HG03103 (cell line): ENCODE measurements at regions not wholly inside any gene's neighbourhood (a gene's known extent, or its start where the extent isn't known, plus 50 kb on each side); places are given as distances from the start of the nearest gene placed in this dataset.

Experiments
- ATAC-seq: cut with Tn5 transposase; IDR thresholded peaks from one replicate; pipeline ENCODE4 v1.9.1; 2021; ENCODE audit warnings: low read depth; ENCODE audit not compliant: unreplicated experiment

DNA sequence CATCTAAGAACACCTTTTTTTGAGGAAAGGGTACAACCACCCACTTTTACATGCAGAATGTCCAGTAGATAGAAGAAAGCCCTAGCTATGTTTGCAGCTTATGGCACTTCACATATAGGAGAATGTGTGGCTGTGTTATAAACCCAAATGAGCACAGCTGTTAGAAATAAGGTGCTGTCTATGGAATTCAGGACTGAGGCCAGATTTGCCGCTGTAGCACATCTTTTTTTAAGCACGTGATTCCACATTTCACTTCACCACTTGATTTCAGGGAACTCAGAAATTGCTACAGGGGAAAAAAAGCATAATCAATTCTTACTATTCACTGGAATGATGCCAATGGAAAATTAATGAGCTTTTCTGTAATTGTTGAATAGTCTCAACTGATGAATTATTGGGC is 147.2 kb upstream of the ADAMTS5 start:
- no peak for ATAC-seq

DNA sequence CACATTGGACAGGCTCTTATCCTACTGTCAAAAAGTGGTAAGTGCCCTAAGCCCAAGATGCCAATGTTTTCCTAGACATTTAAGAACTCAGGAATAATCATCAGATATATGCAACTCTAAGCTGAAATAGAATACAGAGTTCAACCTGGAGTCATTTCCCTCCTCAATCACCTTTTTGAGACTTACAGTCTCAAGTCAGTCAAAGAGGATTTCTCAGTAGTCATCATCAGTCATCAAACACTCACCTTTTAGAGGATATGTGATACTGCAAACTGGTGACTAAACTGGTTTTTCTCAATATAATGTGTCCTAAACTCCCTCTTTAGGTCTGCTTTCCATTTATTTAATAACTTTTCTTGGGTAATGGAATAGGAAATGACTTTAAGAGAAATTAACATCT is 145.3 kb upstream of the ADAMTS5 start:
- ATAC-seq = no peak

DNA sequence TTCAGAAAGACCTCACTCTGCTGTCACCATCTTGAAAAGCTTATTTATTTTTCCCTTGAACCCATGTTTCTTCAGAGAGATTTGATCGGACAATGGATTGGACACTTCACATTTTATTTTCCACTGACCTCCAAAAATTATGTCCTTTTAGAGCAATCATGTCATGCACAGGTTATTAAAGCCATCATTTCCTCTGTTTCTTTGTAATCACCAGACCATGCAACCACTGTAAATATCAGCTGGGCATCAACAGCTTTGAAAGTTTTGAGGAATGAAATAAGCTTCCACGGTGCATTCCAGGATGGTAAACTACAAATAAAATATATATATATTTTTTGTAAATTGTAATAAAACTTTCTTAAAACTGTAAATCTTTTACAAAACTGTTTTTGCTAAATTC is 144.1 kb upstream of the ADAMTS5 start:
- no peak for ATAC-seq

DNA sequence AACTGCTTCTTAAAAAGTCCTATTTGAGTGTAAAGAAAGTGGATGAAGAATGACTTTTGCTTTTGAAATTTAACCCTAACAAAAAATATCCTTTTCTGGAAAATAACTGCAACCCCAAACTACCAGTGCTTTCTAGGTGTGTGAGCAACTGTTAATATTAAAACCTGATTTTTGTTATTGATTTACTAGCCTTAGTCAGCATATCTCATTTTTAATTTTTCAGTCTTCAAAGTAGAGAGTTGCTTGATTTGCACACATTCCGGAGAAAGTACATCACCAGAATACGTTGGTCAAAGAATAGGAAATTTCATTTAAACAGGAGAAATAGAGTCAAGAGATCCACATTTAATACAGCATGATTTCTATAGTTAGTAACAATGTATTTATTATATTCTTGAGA is 141.8 kb upstream of the ADAMTS5 start:
- ATAC-seq = no peak

DNA sequence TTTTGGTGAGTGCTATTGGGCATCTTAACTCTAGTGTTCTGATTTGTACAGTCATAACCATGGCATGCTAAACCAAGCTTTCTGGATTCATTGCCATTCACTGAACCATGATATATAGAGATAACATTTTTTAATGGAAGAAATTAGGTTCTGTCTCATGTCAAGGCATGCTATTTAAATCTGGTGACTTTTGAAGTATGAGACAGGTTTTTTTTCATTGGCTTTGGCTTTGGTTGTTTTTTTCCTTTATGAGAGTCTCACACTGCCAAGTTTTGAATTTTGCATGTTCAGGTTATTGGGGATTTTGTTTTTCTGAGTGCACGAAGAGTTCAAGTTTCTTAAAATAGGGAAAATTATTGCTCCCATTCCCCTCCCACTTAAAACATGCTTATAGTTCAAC is 141.3 kb upstream of the ADAMTS5 start:
- no peak for ATAC-seq

DNA sequence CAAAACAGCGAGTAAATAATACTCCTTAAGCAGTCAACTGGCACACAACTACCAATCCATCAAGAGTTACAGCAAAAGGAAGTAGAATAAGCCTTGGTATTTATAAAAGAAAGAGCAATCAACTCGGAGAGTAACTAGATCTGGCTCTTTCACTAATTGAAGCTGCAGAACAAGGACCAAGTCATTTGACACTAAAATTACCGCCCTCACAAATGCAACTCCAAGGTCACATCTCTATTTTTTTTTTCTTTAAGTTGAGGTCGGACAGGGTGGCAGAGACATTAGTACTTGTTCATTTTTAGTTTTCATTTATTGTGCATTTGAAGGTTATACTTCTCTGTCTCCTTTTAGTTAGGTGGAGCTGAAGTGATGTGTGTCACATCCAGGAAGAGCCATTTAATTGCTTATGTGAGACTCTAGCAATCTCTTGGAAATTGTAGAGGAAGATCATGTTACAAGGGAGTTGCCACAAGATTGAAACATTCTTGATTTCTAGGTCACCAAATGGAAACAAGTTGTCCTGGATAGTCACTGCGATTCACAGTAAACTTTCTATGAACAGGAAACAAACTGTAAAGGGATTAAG is 138.1 kb upstream of the ADAMTS5 start:
- no peak for ATAC-seq

DNA sequence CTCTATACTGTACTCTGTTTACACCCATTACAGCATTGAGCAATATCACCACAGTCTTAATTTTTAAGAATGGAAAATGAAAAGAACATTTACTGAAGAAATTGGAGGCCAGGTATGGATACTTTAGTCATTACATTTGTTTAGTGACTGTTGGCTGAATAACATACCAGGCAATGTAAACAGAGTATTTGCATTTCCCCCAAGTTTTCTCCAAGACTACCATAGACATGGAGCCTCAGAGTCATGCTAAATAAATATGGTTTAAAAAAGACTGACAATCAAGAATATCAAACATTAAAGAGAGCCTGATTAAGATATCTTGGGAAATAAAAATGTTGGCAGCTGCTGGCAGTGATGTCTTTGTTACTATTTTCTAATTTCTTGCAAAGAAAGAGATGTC is 136.9 kb upstream of the ADAMTS5 start:
- no peak for ATAC-seq

DNA sequence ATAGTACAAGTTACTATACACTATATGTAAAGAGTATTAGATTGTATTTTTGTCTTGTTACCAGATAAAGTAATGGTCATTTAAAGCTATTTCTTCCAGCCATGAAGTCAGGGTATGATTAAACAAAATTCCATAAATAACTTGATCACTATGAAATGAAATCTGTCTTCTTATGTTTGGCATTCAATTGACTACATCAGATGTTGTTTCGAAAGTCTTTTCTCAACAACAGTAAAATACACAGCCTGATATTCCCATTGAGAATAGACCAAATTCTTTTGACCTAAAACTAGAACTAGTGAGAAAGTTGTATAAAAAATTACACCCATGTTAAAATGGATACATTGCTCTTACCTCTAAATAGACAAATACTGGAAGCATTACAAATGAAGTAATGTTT is 134.6 kb upstream of the ADAMTS5 start:
- ATAC-seq = no peak

DNA sequence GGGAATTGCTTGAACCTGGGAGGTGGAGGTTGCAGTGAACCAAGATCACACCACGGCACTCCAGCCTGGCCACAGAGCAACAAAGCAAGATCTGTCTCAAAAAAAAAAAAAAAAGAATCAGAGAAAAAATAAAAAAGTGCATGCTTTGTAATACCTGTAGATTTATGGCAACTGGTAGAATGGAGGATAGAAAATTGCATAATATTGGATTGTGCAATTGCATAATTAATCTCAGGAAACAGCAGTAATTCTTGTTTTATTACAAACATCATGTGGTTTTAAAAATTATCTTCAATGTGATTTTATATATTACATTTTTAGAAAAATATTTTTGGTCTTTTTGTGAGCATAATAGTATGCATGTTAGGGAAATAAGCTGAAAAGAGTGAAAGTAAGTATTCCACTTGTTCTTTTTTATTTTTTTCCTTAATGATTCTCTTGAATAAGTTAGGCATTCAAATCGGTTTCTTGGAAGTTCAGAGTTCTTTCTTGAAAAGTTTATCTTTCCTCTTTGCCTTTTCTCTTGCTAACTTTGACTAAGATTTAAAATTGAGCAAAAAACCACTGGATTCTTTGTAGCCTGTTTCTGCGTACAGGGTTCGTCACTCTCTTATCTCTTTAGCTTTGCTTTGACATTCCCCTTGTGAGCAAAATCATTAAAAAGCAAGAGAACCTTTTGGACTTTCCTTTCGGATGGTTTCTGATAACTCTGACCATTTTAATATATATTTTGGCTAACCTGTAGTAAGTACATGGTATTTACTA is 127.5 kb upstream of the ADAMTS5 start:
- no peak for ATAC-seq

DNA sequence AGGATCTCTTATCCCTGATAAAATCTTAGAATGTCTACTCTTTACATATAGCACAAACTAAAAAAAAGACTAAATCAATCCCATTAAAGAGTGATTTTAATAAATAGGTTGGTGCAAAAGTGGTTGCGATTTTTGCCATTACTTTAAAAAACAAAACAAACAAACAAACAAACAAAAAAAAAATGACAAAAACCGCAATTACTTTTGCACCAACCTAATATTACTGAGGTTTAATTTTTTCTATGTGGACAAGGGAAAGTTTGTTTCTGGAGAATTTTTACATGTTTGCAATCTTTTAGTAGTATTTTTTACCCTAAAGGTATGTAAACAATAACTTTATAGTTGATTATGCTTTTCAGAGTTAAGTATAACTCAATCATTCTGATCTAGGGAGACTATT is 119.7 kb upstream of the ADAMTS5 start:
- ATAC-seq = no peak

DNA sequence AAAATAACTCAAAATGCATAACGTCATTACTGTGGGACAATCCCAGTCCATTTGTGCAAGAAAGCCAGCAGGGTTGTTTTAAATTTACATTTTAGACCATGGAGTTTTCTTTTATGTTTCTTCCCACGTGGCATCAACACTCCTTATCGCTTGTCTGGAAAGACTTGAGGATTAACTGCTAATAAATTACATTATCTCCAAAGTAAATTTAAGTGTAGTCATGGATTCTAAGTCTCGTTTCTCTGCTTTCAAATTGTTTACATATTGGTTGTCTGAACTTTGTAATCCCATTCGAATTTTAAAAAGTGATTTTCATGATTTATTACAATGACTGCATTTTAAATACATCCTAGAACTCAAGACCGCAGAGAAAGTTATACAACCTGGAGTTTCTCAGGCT is 119.3 kb upstream of the ADAMTS5 start:
- no peak for ATAC-seq

DNA sequence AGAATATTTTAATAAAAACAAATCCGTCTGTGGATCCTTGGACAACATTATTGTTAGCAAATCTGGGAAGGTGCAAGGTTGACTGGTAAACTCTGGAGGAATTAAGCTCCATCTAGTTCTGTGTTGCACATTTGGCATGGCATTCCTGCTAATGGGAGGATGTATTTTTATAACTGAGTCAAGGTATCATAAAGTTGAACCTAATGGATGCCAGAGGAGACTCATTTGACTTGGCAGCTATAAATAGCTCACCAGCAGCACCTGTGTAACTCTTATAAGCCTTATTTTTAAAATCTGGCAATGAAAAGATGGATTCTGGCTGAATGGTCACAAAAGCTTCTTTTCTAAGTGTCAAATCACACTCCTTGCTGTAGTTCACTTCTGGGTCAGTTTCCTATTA is 118.5 kb upstream of the ADAMTS5 start:
- no peak for ATAC-seq

DNA sequence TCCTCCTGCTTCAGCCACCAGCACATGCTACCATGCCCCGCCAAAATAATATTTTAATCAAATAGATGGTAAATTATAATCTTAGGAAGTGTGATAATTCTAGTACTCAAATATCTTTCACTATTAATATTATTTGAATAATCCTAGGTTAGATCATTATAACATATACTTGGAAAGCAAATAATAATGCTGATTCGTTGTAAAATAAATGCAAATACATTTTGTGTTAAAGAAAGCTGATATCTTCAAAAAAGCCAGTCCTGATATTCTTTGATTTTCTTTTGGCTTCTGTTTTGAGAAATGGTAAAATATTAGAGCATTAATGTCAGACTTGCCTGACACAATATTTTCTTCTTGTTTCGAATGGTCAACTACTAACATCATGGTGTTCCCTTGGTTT is 116.3 kb upstream of the ADAMTS5 start:
- ATAC-seq = no peak

DNA sequence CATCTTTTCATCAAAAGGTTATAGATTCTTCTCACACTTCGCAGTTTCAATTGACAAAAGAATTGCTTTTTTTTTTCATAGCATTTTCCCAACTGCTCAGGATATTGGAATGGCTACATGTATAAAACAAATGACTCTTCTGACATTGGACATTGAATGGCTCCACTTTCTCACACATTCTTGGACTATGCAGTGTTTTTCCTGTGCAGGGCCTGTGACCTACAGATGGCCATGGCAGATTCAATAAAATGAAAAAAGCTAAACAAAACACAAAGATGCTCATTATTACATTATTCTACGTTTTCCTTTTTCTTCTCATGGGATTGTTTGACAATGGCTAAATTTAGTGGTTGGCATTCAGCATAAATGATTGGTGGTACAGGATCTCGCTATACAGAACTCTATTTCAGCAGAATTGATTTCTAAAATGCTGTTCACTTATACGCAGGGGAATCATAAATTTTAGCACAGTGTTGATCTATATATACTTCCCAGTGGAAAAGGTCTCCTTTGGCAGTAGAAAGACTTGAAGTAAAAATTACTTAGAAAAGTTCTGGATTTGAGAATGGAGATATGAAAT is 115.6 kb upstream of the ADAMTS5 start:
- no peak for ATAC-seq

DNA sequence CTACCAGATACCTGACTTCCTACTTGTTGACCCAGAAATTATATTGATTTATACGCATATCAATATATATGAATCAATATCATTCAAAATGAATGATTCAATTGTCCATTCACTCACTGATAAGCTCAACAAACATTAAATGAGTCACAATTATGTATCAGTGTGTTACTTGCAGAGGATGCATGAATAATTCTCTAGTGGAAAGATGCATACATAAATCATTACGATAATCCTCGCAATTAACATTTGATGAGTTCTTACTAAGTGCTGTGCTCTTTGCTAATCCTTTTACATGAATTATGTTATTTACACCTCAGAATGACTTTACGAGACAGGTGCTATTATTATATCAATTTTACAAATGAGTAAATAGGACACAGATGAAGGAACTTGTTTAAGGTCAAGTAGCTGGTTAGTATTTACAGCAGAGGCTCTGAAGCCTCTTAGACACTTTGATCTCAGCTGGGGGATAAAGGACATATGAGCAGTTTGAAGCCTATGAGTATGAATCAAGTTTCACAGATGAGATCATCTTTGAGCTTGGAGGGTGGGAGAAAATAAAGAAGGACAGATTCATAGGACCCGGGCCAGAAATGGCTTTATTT is 112.8 kb upstream of the ADAMTS5 start:
- ATAC-seq = no peak

DNA sequence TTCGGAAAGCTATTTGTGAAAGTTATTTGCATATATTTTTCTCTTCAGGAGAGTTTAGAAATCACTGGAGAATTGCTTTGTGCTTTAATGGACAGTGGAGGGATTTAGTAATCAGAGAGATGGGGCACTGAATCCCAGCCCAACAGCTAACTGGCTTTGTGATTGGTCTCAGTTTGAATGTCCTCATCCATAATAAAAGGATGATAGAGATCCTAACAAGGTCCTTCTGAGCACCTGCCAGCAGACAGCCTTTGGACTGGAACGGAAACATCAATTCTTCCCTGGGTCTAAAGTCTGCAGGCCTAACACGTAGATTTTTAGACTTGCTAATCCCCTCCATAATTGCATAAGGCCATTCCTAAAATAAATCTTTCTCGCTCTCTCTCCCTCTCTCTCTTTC is 112.0 kb upstream of the ADAMTS5 start:
- ATAC-seq = no peak

DNA sequence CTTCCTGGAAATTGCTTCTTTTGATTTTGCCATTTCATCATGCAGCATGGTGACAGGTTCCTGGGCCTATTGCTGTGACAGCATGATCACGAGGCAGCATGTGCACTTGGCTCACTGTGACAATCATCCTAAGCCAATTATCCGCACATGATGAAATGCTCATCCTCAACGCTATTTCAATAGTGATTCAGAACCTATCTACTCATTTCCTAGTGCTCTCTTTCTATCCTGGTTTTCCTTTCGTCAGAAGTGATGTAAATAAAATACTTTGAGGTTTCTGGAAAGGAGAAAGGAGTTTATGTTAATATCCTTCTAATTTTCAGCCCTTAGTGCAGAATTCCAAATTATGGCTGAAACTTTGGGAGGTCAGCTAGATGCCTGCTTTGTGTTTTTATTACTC is 110.6 kb upstream of the ADAMTS5 start:
- ATAC-seq = no peak

DNA sequence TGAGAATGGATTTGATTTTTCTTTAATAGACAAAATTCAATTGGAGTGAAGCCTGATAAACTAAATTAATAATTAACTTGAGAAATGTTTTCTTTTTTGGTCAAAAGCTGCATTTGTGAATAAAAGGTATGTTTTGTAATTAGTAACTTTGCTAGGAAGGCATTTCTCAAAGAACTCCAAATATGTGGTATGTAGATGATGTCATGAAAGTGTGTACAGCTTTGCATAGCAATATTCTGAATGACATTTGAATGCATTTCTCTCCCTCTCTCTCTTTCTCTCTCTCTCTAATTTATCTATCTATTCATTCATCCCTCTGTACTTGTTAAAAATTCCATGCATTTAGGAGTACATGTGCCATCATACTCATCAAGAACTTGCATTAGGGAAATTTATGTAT is 109.1 kb upstream of the ADAMTS5 start:
- ATAC-seq = no peak

DNA sequence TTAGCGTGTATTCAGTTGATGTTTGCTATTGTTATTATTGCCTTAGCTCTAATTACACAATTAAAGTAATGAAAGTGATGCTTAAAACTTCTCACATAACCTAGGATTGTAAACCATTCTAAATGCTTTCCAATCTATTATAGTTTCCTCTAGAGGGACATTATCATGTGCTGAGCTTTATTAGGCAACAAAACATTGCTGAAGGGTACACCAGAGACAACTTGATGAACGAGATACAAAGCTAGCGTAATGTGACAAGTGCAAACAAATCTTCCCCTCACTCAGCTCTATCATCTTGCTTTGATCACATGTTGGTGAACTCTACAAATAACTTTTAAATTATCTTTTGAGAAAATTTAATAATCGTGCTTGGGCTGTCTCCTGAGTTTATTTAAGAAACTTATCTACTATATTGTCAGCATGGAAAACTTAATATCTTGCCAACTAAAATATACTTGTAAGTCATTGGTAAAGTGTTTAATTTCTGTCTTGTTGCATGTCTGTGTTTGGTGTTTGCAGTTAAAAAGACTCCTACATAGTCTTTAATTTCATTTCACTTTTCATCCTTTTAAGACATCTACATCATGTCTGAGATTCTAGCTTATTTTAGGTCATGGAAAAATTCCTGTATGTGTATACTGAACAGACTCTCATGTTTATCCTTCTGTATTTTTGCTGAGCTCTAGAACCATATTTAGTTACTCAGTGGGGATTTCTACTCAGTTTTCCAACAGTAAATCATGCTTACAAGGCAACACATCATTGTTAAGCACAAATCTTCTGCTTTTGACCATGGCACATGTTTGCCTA is 104.2 kb upstream of the ADAMTS5 start:
- ATAC-seq = no peak

DNA sequence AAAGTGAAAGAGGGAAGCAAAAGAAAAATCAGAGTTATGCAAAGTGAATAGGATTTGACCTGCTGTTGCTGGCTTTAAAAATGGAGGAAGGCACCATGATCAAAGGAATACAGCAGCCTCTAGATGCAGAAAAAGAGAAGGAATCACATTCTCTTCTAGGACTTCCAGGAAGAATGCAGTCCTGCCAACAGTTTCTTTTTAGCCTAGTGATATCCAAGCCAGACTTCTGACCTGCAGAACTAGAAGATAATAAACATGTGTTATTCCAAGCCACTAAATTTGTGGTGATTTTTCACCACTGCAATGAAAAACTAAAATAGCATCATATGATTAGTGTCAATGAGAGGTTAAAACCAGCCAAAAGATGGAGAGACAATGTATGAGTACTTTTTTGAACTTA is 101.9 kb upstream of the ADAMTS5 start:
- no peak for ATAC-seq

DNA sequence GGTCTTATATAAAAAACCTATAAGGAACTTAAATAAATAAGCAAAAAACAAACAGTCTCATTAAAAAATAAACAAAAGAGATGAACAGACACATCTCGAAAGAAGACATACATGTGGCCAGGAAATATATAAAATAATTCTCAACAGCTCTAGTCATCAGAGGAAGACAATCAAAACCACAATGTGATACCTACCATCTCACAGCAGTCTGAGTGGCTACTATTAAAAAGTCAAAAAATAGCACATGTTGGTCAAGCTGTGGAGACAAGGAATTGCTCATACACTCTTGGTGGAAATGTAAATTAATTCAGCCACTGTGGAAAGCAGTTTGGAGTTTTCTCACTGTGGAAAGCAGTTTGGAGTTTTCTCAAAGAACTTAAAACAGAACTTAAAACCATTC is 100.3 kb upstream of the ADAMTS5 start:
- no peak for ATAC-seq
